GM12878 (cell line): ENCODE measurements at regions not wholly inside any gene's neighbourhood (a gene's known extent, or its start where the extent isn't known, plus 50 kb on each side); places are given as distances from the start of the nearest gene placed in this dataset.

Experiments
- ATAC-seq: fragments of 200-7000 bp; cut with Tn5 transposase; 3 replicates; pipeline ENCODE4 v1.9.1; 2020; ENCODE audit warnings: mild to moderate bottlenecking, moderate library complexity
- BruUV-seq: library from RNA; stranded (reverse); fragments of 400-500 nt; replicated peaks from 2 replicates; lab custom pipeline; 2021; lab: Mats Ljungman, UMichigan
- CTCF ChIA-PET: fragments of 300-600 bp; sonication (Branson Sonifier 250); formaldehyde crosslinking; extraction: SDS; loops from one replicate; lab custom pipeline; 2021; ENCODE audit warnings: inconsistent platforms; lab: Yijun Ruan, JAX
- POLR2A ChIA-PET: fragments of 350-600 bp; formaldehyde crosslinking; extraction: SDS; loops from one replicate; lab custom pipeline; 2021; ENCODE audit warnings: inconsistent platforms; lab: Charles Lee
- RAD21 ChIA-PET: fragments of 300-600 bp; sonication (Branson Sonifier 250); formaldehyde crosslinking; loops from one replicate; lab custom pipeline; 2023; ENCODE audit warnings: antibody characterized with exemption; ENCODE audit not compliant: unreplicated experiment; lab: Charles Lee
- SMC1A ChIA-PET: fragments of 300-600 bp; sonication (Branson Sonifier 250); formaldehyde crosslinking; loops from one replicate; lab custom pipeline; 2023; ENCODE audit not compliant: unreplicated experiment, uncharacterized antibody; lab: Charles Lee
- DNase-seq: peaks from one replicate; pipeline ENCODE4 v3.0.0-alpha.2; 2011; ENCODE audit warnings: low read depth, low spot score
- FAIRE-seq: peaks from 3 replicates; lab custom pipeline; 2011; peaks lifted over from hg19 to GRCh38; lab: Jason Lieb, UNC
- H2AFZ ChIP-seq: 2 replicates; pipeline ENCODE4 v1.6.0; 2011; ENCODE audit warnings: low read depth, low read length, control low read depth; ENCODE audit not compliant: control insufficient read depth
- H3K27ac ChIP-seq: 2 replicates; pipeline ENCODE4 v1.5.1; 2011; ENCODE audit warnings: control low read depth; ENCODE audit not compliant: control insufficient read depth, insufficient read depth
- H3K27me3 ChIP-seq, 2 experiments: replicated peaks in 1 of 2; 2 replicates each; pipeline versions ENCODE4 v1.6.0 to v1.6.1; 2011; ENCODE audit warnings: low read length in 1 of 2; ENCODE audit not compliant: control insufficient read depth in 2 of 2, insufficient read depth in 2 of 2
- H3K36me3 ChIP-seq, 2 experiments: 2 replicates each; pipeline ENCODE4 v1.5.1; 2011; ENCODE audit warnings: low read length in 1 of 2; ENCODE audit not compliant: control insufficient read depth in 2 of 2, insufficient read depth in 2 of 2
- H3K4me1 ChIP-seq: 2 replicates; pipeline ENCODE4 v1.6.1; 2011; ENCODE audit warnings: mild to moderate bottlenecking, low read length, moderate library complexity, mixed read lengths; ENCODE audit not compliant: control insufficient read depth, insufficient read depth
- H3K4me2 ChIP-seq: 2 replicates; pipeline ENCODE4 v1.6.0; 2011; ENCODE audit warnings: control low read depth; ENCODE audit not compliant: control insufficient read depth, insufficient read depth
- H3K4me3 ChIP-seq: fragments of 200-600 bp; sonication (generic); 2 replicates; pipeline ENCODE4 v1.5.1; 2016
- H3K79me2 ChIP-seq: 2 replicates; pipeline ENCODE4 v1.6.0; 2011; ENCODE audit warnings: low read length; ENCODE audit not compliant: control insufficient read depth, insufficient read depth
- H3K9ac ChIP-seq: 2 replicates; pipeline ENCODE4 v1.8.0; 2011; ENCODE audit warnings: low read length, control low read depth, mixed read lengths; ENCODE audit not compliant: control insufficient read depth, insufficient read depth
- H3K9me3 ChIP-seq: replicated peaks from 3 replicates; pipeline ENCODE4 v1.5.1; 2011; ENCODE audit warnings: mild to moderate bottlenecking, low read length; ENCODE audit not compliant: control insufficient read depth, insufficient read depth
- H4K20me1 ChIP-seq: 2 replicates; pipeline ENCODE4 v1.6.0; 2011; ENCODE audit not compliant: control insufficient read depth, insufficient read depth
- ATF7 ChIP-seq: fragments of 450-650 bp; IDR thresholded peaks from 2 replicates; pipeline ENCODE4 v1.6.1; 2016; ENCODE audit warnings: low read depth, mild to moderate bottlenecking
- BCL11A ChIP-seq: IDR thresholded peaks from 2 replicates; pipeline ENCODE4 v1.6.1; 2011; ENCODE audit warnings: low read depth, low read length
- CBX3 ChIP-seq: fragments of 200-600 bp; sonication (generic); IDR thresholded peaks from 2 replicates; pipeline ENCODE4 v1.6.1; 2016; ENCODE audit warnings: low read depth, borderline replicate concordance
- CTCF ChIP-seq, 3 experiments: IDR thresholded peaks in 2 of 3; conservative IDR thresholded peaks in 1 of 3; 2 replicates each; pipeline ENCODE4 v1.5.1; 2011; ENCODE audit warnings: low read depth in 3 of 3, low read length in 3 of 3, mild to moderate bottlenecking in 3 of 3, control low read depth in 2 of 3, moderate library complexity in 2 of 3, inconsistent platforms in 1 of 3, mixed read lengths in 1 of 3; ENCODE audit not compliant: control insufficient read depth in 2 of 3, insufficient read depth in 1 of 3; ENCODE audit errors: extremely low read depth in 1 of 3
- ETV6 ChIP-seq, 2 experiments: fragments of 450-650 bp in 1 of 2; IDR thresholded peaks in 1 of 2; conservative IDR thresholded peaks in 1 of 2; 2 replicates each; pipeline ENCODE4 v1.6.1; 2014; ENCODE audit warnings: antibody characterized with exemption in 1 of 2, borderline replicate concordance in 1 of 2, low read depth in 1 of 2, mild to moderate bottlenecking in 1 of 2, moderate library complexity in 1 of 2
- HDGF ChIP-seq: fragments of 450-650 bp; IDR thresholded peaks from 2 replicates; pipeline ENCODE4 v1.6.1; 2016; ENCODE audit warnings: antibody characterized with exemption
- POLR2A ChIP-seq: IDR thresholded peaks from 2 replicates; pipeline ENCODE4 v1.6.1; 2011; ENCODE audit warnings: low read depth, mild to moderate bottlenecking, low read length
- RAD21 ChIP-seq: IDR thresholded peaks from 2 replicates; pipeline ENCODE4 v1.6.1; 2011; ENCODE audit warnings: mild to moderate bottlenecking, low read depth, low read length, moderate library complexity; ENCODE audit not compliant: insufficient read depth
- RAD51 ChIP-seq: fragments of 450-650 bp; IDR thresholded peaks from 2 replicates; pipeline ENCODE4 v1.6.1; 2016; ENCODE audit warnings: moderate library complexity, mild to moderate bottlenecking, inconsistent platforms
- SUZ12 ChIP-seq: fragments of 200-600 bp; sonication (generic); IDR thresholded peaks from one replicate; pipeline ENCODE4 v1.6.1; 2018; ENCODE audit warnings: antibody characterized with exemption, mild to moderate bottlenecking; ENCODE audit not compliant: unreplicated experiment
- TAF1 ChIP-seq: IDR thresholded peaks from 2 replicates; pipeline ENCODE4 v1.6.1; 2011; ENCODE audit warnings: mild to moderate bottlenecking, low read depth, low read length, borderline replicate concordance
- TBL1XR1 ChIP-seq: IDR thresholded peaks from 2 replicates; pipeline ENCODE4 v1.6.1; 2012; ENCODE audit warnings: low read depth, low read length, improper control_type of control experiment
- USF2 ChIP-seq: IDR thresholded peaks from 2 replicates; pipeline ENCODE4 v1.6.1; 2011; ENCODE audit warnings: low read depth, low read length, improper control_type of control experiment, borderline replicate concordance
- WGBS: methylation state at CpG from one replicate; pipeline ENCODE4 v1.1.6; 2016; ENCODE audit warnings: low lambda C conversion rate; ENCODE audit not compliant: insufficient replicate concordance, insufficient coverage; ENCODE audit errors: missing lambda C conversion rate; 5-methylcytosine and 5-hydroxymethylcytosine counted together
- in situ Hi-C: fragments of 300-500 bp; cut with MboI; formaldehyde crosslinking; loops from 9 replicates; pipeline ENCODE4 v1.14.3; 2018; ENCODE audit warnings: mixed read lengths
- intact Hi-C: fragments of 100-400 bp; cut with micrococcal nuclease; formaldehyde crosslinking; loops from one replicate; pipeline ENCODE4 v1.14.2; 2022; ENCODE audit not compliant: unreplicated experiment

DNA sequence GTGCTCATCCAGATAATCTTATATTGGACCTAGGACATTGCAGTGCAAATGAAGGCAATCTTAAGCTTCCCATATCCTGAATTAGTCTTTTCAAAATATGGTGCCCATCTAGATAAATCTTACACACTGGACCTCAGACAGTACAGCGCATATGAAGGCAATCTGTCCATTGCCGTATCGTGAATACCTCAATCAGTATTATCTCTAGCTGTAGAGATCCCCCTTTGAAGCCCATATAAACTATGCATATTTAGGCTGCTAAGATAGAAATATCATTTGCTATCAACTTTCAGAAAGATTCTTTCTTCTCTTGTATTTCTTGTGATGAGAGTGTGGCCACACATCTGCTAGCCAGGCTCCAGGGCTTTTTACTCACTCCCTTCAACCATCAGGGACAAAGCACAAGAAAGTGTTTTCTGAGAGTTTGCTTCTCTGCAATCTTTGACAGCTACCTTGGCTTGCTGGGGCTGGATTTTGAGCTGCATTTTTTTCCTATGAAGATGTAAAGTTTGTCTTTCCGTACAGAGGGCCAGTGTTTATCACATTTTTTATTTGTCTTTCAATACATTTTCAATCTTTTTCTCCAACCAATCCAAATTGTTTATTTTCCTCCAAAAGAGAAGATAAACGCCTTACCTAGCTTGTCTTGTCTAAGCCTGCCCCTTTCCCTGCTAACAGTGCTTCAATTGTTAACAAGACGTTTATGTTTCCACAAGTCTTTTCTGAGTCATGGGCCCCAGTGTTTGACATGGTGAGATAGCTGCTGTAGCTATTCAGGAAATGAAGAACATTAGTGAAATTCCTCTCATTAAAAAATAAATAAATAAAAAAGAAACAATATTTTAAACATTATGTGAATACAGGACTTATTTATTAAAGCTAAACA is 57.6 kb upstream of the FAT1 start:
- H3K9ac ChIP-seq = no peak overlapping the region
- POLR2A ChIA-PET = interaction anchor here (0.5 kb wide), 1 partner anchor 14 kb away, joined by 4 read pairs; no protein-coding TSS in a partner anchor
- ATAC-seq (no peak), DNase-seq (no peak), FAIRE-seq (no peak)
- H3K27ac ChIP-seq = no peak overlapping the region
- 41% methylated on average over 6 of the region's 6 CpGs for WGBS
- no peak overlapping the region for H3K4me3 ChIP-seq
- no peaks in the 10 kb centered on the region for H3K79me2 ChIP-seq
- no peaks in the 10 kb centered on the region for H3K36me3 ChIP-seq
- H3K4me2 ChIP-seq = no peak overlapping the region
- in situ Hi-C loops = no loop called here
- no peak for TF ChIP-seq HDGF
- TF ChIP-seq ATF7 = no peak
- TF ChIP-seq SUZ12 = no peak
- TF ChIP-seq, all 136 proteins: peak for 0
- H2AFZ ChIP-seq = no peak overlapping the region
- SMC1A ChIA-PET = no interaction called here
- RAD21 ChIA-PET = no interaction called here
- no peaks in the 10 kb centered on the region for H4K20me1 ChIP-seq
- H3K9me3 ChIP-seq = no peaks in the 10 kb centered on the region; the same call in 2 of the 3 replicates
- no peaks in the 10 kb centered on the region for H3K4me1 ChIP-seq
- H3K27me3 ChIP-seq = no peaks in the 10 kb centered on the region
- intact Hi-C loops = no loop called here
- BruUV-seq = no TSS peak
- CTCF ChIA-PET = no interaction called here

GRCh38 chr4:186782302-186782701 is 58.6 kb upstream of the FAT1 start:
- SMC1A ChIA-PET = no interaction called here
- CTCF ChIA-PET = no interaction called here
- no peak overlapping the region for H3K4me2 ChIP-seq
- FAIRE-seq (no peak), DNase-seq (no peak), ATAC-seq (no peak)
- H3K4me3 ChIP-seq = no peak overlapping the region
- POLR2A ChIA-PET = no interaction called here
- H3K36me3 ChIP-seq = no peaks in the 10 kb centered on the region
- intact Hi-C loops = no loop called here
- no peaks in the 10 kb centered on the region; the same call in 2 of the 3 replicates for H3K9me3 ChIP-seq
- H3K9ac ChIP-seq = no peak overlapping the region
- RAD21 ChIA-PET = no interaction called here
- H3K79me2 ChIP-seq = no peaks in the 10 kb centered on the region
- 56% methylated on average over 5 of the region's 5 CpGs for WGBS
- no peaks in the 10 kb centered on the region for H3K4me1 ChIP-seq
- H4K20me1 ChIP-seq = no peaks in the 10 kb centered on the region
- H3K27ac ChIP-seq = no peak overlapping the region
- H3K27me3 ChIP-seq = no peaks in the 10 kb centered on the region
- in situ Hi-C loops = no loop called here
- H2AFZ ChIP-seq = no peak overlapping the region
- BruUV-seq = no TSS peak
- TF ChIP-seq RAD21 (no peak), BCL11A (no peak), ETV6 (conservative IDR thresholded peaks at IDR 0.05 in 1 of 2, IDR thresholded peaks at IDR 0.05 in 1 of 2; ENCODE audit: borderline replicate concordance in 1 of 2, low read depth in 1 of 2) (no peak), USF2 (no peak), TAF1 (no peak), POLR2A (no peak), TBL1XR1 (no peak), CBX3 (no peak), RAD51 (no peak), CTCF (IDR thresholded peaks at IDR 0.05 in 2 of 3, conservative IDR thresholded peaks at IDR 0.05 in 1 of 3; ENCODE audit: control insufficient read depth in 2 of 3, extremely low read depth in 1 of 3, insufficient read depth in 1 of 3, low read depth in 3 of 3, low read length in 3 of 3) (no peak)
